HCT116 (cell line): ENCODE measurements at regions not wholly inside any gene's neighbourhood (a gene's known extent, or its start where the extent isn't known, plus 50 kb on each side); places are given as distances from the start of the nearest gene placed in this dataset.

Experiments used
- ATAC-seq: fragments of 200-7000 bp; cut with Tn5 transposase; 2 replicates; pipeline ENCODE4 v1.9.1; 2020; ENCODE audit warnings: mild to moderate bottlenecking, moderate library complexity
- BruUV-seq: library from RNA; stranded (reverse); fragments of 400-500 nt; replicated peaks from 2 replicates; lab custom pipeline; 2021; lab: Mats Ljungman, UMichigan
- CTCF ChIA-PET: fragments of 300-600 bp; sonication (Branson Sonifier 250); formaldehyde crosslinking; loops from one replicate; lab custom pipeline; 2021; ENCODE audit warnings: antibody characterized with exemption; lab: Charles Lee
- POLR2A ChIA-PET: fragments of 300-600, 350-600 bp; sonication (Branson Sonifier 250); formaldehyde crosslinking; loops from one replicate; lab custom pipeline; 2021; ENCODE audit warnings: antibody characterized with exemption; lab: Charles Lee
- RAD21 ChIA-PET, 2 experiments: fragments of 300-600 bp; sonication (Branson Sonifier 250); formaldehyde crosslinking; loops; one replicate each; lab custom pipeline; 2023; ENCODE audit warnings: low total read pairs in 2 of 2; ENCODE audit not compliant: uncharacterized antibody in 2 of 2, unreplicated experiment in 2 of 2, low non-redundant PET in 1 of 2; lab: Charles Lee
- DNase-seq: peaks from one replicate; pipeline ENCODE4 v3.0.0-alpha.2; 2010; ENCODE audit warnings: low read depth, low spot score
- H2AFZ ChIP-seq: fragments of 200-600 bp; shearing (Covaris generic), sonication (generic); 2 replicates; pipeline ENCODE4 v1.6.1; 2017; ENCODE audit warnings: low read depth, mixed run types, mixed read lengths, antibody characterized with exemption, low read length; ENCODE audit not compliant: poor library complexity, severe bottlenecking
- H3K27ac ChIP-seq: 2 replicates; pipeline ENCODE4 v1.5.1; 2012; ENCODE audit warnings: low read depth, low read length
- H3K27me3 ChIP-seq: fragments of 200-600 bp; sonication (generic); 2 replicates; pipeline ENCODE4 v1.6.1; 2016; ENCODE audit warnings: mixed run types, low read length, mixed read lengths; ENCODE audit not compliant: insufficient read depth
- H3K36me3 ChIP-seq, 2 experiments: fragments of 200-500 bp in 1 of 2; fragments of 200-600 bp in 1 of 2; sonication (Bioruptor generic) in 1 of 2; sonication (generic) in 1 of 2; 2 replicates each; pipeline versions ENCODE4 v1.5.1 to v1.6.1; 2014 to 2016; ENCODE audit warnings: low read length in 2 of 2, inconsistent platforms in 1 of 2, mixed read lengths in 1 of 2, mixed run types in 1 of 2; ENCODE audit not compliant: insufficient read depth in 2 of 2, control insufficient read depth in 1 of 2
- H3K4me1 ChIP-seq, 2 experiments: fragments of 200-600 bp in 1 of 2; sonication (generic) in 1 of 2; 2 replicates each; pipeline versions ENCODE4 v1.5.1 to v1.6.1; 2012 to 2017; ENCODE audit warnings: low read length in 2 of 2, inconsistent platforms in 1 of 2, mild to moderate bottlenecking in 1 of 2, mixed read lengths in 1 of 2, mixed run types in 1 of 2, moderate library complexity in 1 of 2; ENCODE audit not compliant: insufficient read depth in 2 of 2, control insufficient read depth in 1 of 2
- H3K4me2 ChIP-seq: fragments of 200-600 bp; sonication (generic); 2 replicates; pipeline ENCODE4 v1.6.1; 2017; ENCODE audit warnings: mixed run types, low read length, mixed read lengths
- H3K4me3 ChIP-seq, 2 experiments: fragments of 200-600 bp in 1 of 2; sonication (generic) in 1 of 2; replicated peaks in 1 of 2; 2 replicates each; pipeline ENCODE4 v1.5.1; 2011 to 2016; ENCODE audit warnings: low read length in 2 of 2, control low read depth in 1 of 2, low read depth in 1 of 2, mild to moderate bottlenecking in 1 of 2, mixed read lengths in 1 of 2, mixed run types in 1 of 2
- H3K79me2 ChIP-seq: fragments of 200-600 bp; sonication (generic); 2 replicates; pipeline ENCODE4 v1.6.1; 2017; ENCODE audit warnings: mild to moderate bottlenecking, mixed run types, low read length, moderate library complexity, mixed read lengths; ENCODE audit not compliant: insufficient read depth
- H3K9ac ChIP-seq: fragments of 200-600 bp; sonication (generic); 2 replicates; pipeline ENCODE4 v1.6.1; 2016; ENCODE audit warnings: low read length, mixed read lengths
- H3K9me2 ChIP-seq: fragments of 200-600 bp; sonication (generic), shearing (Covaris generic); 2 replicates; pipeline ENCODE4 v1.6.1; 2017; ENCODE audit warnings: mixed run types, mild to moderate bottlenecking, moderate library complexity; ENCODE audit not compliant: insufficient read depth
- H3K9me3 ChIP-seq, 2 experiments: fragments of 200-500 bp in 1 of 2; fragments of 200-600 bp in 1 of 2; sonication (Bioruptor generic) in 1 of 2; sonication (generic) in 1 of 2; 2 replicates each; pipeline ENCODE4 v1.6.1; 2014 to 2017; ENCODE audit warnings: low read length in 2 of 2, mixed read lengths in 2 of 2, inconsistent platforms in 1 of 2, low read depth in 1 of 2, mild to moderate bottlenecking in 1 of 2, mixed run types in 1 of 2, moderate library complexity in 1 of 2; ENCODE audit not compliant: control insufficient read depth in 1 of 2, insufficient read depth in 1 of 2
- H4K20me1 ChIP-seq: fragments of 200-600 bp; sonication (generic), shearing (Covaris generic); 2 replicates; pipeline ENCODE4 v1.6.1; 2017; ENCODE audit warnings: mixed run types, mild to moderate bottlenecking, moderate library complexity; ENCODE audit not compliant: insufficient read depth
- CTCF ChIP-seq, 3 experiments: fragments of 200-600 bp in 1 of 3; sonication (generic) in 1 of 3; IDR thresholded peaks in 2 of 3; conservative IDR thresholded peaks in 1 of 3; 2 replicates each; pipeline ENCODE4 v1.5.1; 2012 to 2017; ENCODE audit warnings: low read depth in 2 of 3, low read length in 2 of 3, antibody characterized with exemption in 1 of 3, borderline replicate concordance in 1 of 3, control low read depth in 1 of 3, mild to moderate bottlenecking in 1 of 3, mixed read lengths in 1 of 3, mixed run types in 1 of 3, moderate library complexity in 1 of 3; ENCODE audit not compliant: insufficient read depth in 1 of 3
- ELF1 ChIP-seq: IDR thresholded peaks from 2 replicates; pipeline ENCODE4 v1.6.1; 2012; ENCODE audit warnings: low read depth, borderline replicate concordance
- FOSL1 ChIP-seq: IDR thresholded peaks from 2 replicates; pipeline ENCODE4 v1.6.1; 2012; ENCODE audit warnings: low read depth
- JUND ChIP-seq: IDR thresholded peaks from 2 replicates; pipeline ENCODE4 v1.6.1; 2012
- POLR2AphosphoS5 ChIP-seq: IDR thresholded peaks from 2 replicates; pipeline ENCODE4 v1.6.1; 2011; ENCODE audit warnings: mild to moderate bottlenecking, low read depth, low read length, moderate library complexity
- SIN3A ChIP-seq: IDR thresholded peaks from 2 replicates; pipeline ENCODE4 v1.6.1; 2012; ENCODE audit warnings: low read depth
- SP1 ChIP-seq: IDR thresholded peaks from 2 replicates; pipeline ENCODE4 v1.6.1; 2012; ENCODE audit warnings: low read depth
- ZFX ChIP-seq: fragments of 450-650 bp; IDR thresholded peaks from 2 replicates; pipeline ENCODE4 v1.6.1; 2017
- intact Hi-C: fragments of 100-400 bp; cut with micrococcal nuclease; formaldehyde crosslinking; loops from 2 replicates; pipeline ENCODE4 v1.10.0; 2022
- TF ChIP-seq, protein P1 (sequence below): IDR thresholded peaks from 2 replicates; pipeline ENCODE4 v1.6.1; 2012
- TF ChIP-seq, protein P2 (sequence below): IDR thresholded peaks from 2 replicates; pipeline ENCODE4 v1.6.1; 2011; ENCODE audit warnings: mild to moderate bottlenecking, low read length, moderate library complexity; ENCODE audit not compliant: insufficient replicate concordance; ENCODE audit errors: extremely low read depth

GRCh38 chr3:69565316-69565715, 173.9 kb upstream of the MITF start:
- H3K4me2 ChIP-seq, result no peak overlapping the region
- no peaks in the 10 kb centered on the region for H3K9me3 ChIP-seq
- no peaks in the 10 kb centered on the region for H3K36me3 ChIP-seq
- RAD21 ChIA-PET, result no interaction called here
- no peak for ATAC-seq
- no peaks in the 10 kb centered on the region for H4K20me1 ChIP-seq
- H3K79me2 ChIP-seq, result no peaks in the 10 kb centered on the region
- intact Hi-C loops, result no loop called here
- DNase-seq, result no peak
- no peak overlapping the region for H2AFZ ChIP-seq
- no peaks in the 10 kb centered on the region for H3K9me2 ChIP-seq
- H3K4me3 ChIP-seq, result no peak overlapping the region
- no peak overlapping the region for H3K27ac ChIP-seq
- no peaks in the 10 kb centered on the region for H3K4me1 ChIP-seq
- H3K27me3 ChIP-seq, result no peaks in the 10 kb centered on the region
- POLR2A ChIA-PET, result no interaction called here
- no peak for TF ChIP-seq JUND
- no peak for TF ChIP-seq ZFX
- TF ChIP-seq SP1, result no peak
- TF ChIP-seq SIN3A, result no peak
- TF ChIP-seq POLR2AphosphoS5, result no peak
- TF ChIP-seq, protein P1, sequence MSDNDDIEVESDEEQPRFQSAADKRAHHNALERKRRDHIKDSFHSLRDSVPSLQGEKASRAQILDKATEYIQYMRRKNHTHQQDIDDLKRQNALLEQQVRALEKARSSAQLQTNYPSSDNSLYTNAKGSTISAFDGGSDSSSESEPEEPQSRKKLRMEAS, result no peak
- no peak for TF ChIP-seq ELF1
- TF ChIP-seq, protein P2, sequence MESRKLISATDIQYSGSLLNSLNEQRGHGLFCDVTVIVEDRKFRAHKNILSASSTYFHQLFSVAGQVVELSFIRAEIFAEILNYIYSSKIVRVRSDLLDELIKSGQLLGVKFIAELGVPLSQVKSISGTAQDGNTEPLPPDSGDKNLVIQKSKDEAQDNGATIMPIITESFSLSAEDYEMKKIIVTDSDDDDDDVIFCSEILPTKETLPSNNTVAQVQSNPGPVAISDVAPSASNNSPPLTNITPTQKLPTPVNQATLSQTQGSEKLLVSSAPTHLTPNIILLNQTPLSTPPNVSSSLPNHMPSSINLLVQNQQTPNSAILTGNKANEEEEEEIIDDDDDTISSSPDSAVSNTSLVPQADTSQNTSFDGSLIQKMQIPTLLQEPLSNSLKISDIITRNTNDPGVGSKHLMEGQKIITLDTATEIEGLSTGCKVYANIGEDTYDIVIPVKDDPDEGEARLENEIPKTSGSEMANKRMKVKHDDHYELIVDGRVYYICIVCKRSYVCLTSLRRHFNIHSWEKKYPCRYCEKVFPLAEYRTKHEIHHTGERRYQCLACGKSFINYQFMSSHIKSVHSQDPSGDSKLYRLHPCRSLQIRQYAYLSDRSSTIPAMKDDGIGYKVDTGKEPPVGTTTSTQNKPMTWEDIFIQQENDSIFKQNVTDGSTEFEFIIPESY, result no peak
- no peak for TF ChIP-seq CTCF (IDR thresholded peaks at IDR 0.05 in 2 of 3, conservative IDR thresholded peaks at IDR 0.05 in 1 of 3; ENCODE audit: borderline replicate concordance in 1 of 3, insufficient read depth in 1 of 3, low read depth in 2 of 3, low read length in 2 of 3)
- no peak for TF ChIP-seq FOSL1
- CTCF ChIA-PET, result no interaction called here
- H3K9ac ChIP-seq, result no peak overlapping the region
- BruUV-seq, result no TSS peak
